HEK293T (cell line): ENCODE measurements at regions not wholly inside any gene's neighbourhood (a gene's known extent, or its start where the extent isn't known, plus 50 kb on each side); places are given as distances from the start of the nearest gene placed in this dataset.

Experiments used
- ARNT ChIP-seq: fragments of 450-650 bp; IDR thresholded peaks from 2 replicates; pipeline ENCODE4 v1.6.1; 2017; ENCODE audit warnings: mild to moderate bottlenecking
- BHLHE40 ChIP-seq: fragments of 450-650 bp; IDR thresholded peaks from 2 replicates; pipeline ENCODE4 v1.6.1; 2016; ENCODE audit warnings: mild to moderate bottlenecking, moderate library complexity, borderline replicate concordance
- CTBP1 ChIP-seq: fragments of 450-650 bp; IDR thresholded peaks from 2 replicates; pipeline ENCODE4 v1.6.1; 2016; ENCODE audit warnings: borderline replicate concordance
- ELF4 ChIP-seq: fragments of 450-650 bp; IDR thresholded peaks from 2 replicates; pipeline ENCODE4 v1.6.1; 2017; ENCODE audit warnings: antibody characterized with exemption
- FOXM1 ChIP-seq: fragments of 450-650 bp; IDR thresholded peaks from 2 replicates; pipeline ENCODE4 v1.6.1; 2017; ENCODE audit warnings: mild to moderate bottlenecking, borderline replicate concordance
- L3MBTL2 ChIP-seq: fragments of 450-650 bp; conservative IDR thresholded peaks from 2 replicates; pipeline ENCODE4 v1.6.1; 2016; ENCODE audit warnings: mild to moderate bottlenecking
- PKNOX1 ChIP-seq: fragments of 450-650 bp; IDR thresholded peaks from 2 replicates; pipeline ENCODE4 v1.6.1; 2016
- SP1 ChIP-seq: fragments of 450-650 bp; IDR thresholded peaks from 2 replicates; pipeline ENCODE4 v1.6.1; 2017
- SUZ12 ChIP-seq: fragments of 450-650 bp; IDR thresholded peaks from 2 replicates; pipeline ENCODE4 v1.6.1; 2016; ENCODE audit warnings: mild to moderate bottlenecking

- TF ChIP-seq SUZ12, result no peak
- no peak for TF ChIP-seq BHLHE40
- no peak for TF ChIP-seq PKNOX1
- TF ChIP-seq ARNT, result no peak
- TF ChIP-seq ELF4, result no peak
- TF ChIP-seq L3MBTL2, result no peak
- TF ChIP-seq SP1, result no peak
- TF ChIP-seq FOXM1, result no peak
- TF ChIP-seq CTBP1, result no peak
Measured at GRCh38 chr16:20136446-20136968, 62.8 kb upstream of the GPR139 start.
